Muscle of arm (tissue), 1 donor: ENCODE measurements at regions not wholly inside any gene's neighbourhood (a gene's known extent, or its start where the extent isn't known, plus 50 kb on each side); places are given as distances from the start of the nearest gene placed in this dataset.
"Not testable (repeated sequence)": the region's sequence is repeated elsewhere in the genome, so short reads cannot be mapped to it uniquely, and the experiment has no call there.

Source experiments
- DNase-seq: peaks from one replicate; pipeline ENCODE4 v3.0.0-alpha.2; 2013

DNA sequence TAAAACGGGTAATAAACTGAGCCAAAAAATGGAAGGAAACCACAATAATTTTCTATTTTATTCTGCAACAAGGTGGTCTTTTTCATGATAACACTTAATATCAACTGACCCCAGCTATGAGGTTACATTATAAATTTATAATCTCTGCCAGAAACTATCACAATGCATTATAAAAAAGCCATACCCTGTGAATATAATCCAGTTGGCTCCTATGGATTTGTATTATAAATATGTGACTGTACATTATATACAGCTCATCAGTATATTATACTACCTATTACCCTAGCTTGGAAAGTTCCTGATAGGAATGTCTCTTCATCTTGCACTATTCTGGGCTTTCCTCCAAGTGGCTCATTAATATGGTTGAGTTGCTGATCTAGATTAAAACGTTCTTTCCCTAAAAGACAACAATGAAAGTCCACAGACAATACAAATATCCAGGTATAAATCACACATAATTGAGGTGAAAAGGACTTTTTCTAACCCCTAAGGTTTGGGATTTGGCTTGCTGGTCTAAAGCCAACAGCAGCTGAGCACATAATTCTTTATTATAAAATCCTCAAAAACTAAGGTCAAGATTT, 487.7 kb downstream of the TTLL7 start:
- DNase-seq, result no peak

- DNase-seq, result no peak
Measured at GRCh38 chr1:83509301-83509781, 489.6 kb downstream of the TTLL7 start.

- peak; percentile 73 for DNase-seq
Measured at GRCh38 chr1:83508485-83509151, 490.3 kb downstream of the TTLL7 start.

DNA sequence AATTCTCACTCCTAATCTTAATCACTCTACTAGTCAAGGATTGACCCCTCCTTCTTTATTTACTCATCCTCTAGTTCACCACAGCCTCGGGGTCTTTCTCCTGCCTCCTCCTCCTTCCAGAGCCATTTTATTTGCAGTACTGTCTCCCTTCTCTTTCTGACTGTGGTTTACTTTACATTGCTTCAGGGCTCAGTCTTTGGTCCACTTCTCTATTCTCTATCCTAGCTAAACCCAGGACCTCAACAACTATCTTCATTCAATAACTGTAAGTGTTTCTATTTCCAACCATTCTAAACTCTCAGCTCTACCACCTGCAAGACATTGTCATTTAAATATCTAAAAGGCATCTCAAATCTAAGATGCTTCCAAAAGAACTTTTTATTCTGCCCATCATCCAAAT, 493.8 kb downstream of the TTLL7 start:
- DNase-seq, result no peak

DNA sequence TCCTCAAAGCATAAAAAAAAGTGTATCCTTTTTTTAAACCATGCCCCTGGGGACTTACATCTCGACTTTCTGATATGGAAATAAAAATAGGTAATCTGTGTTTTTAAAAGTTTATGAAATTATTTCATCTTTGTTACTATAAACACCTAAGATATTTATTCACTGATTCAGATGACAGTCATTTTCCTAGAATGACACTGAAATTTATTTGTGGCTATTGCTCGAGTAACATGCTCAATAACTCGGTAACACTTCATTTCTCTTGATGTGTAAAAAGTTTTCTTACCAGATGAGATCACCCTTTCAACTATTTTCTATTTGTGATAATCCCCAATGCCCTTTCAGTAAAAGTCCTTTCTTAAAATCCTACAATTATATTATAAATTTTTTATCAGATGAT, 495.8 kb downstream of the TTLL7 start:
- no peak for DNase-seq

- DNase-seq, result no peak
Measured at GRCh38 chr1:83500987-83501591, 497.8 kb downstream of the TTLL7 start.

GRCh38 chr1:83500531-83500930, 498.4 kb downstream of the TTLL7 start:
- DNase-seq, result no peak

DNA sequence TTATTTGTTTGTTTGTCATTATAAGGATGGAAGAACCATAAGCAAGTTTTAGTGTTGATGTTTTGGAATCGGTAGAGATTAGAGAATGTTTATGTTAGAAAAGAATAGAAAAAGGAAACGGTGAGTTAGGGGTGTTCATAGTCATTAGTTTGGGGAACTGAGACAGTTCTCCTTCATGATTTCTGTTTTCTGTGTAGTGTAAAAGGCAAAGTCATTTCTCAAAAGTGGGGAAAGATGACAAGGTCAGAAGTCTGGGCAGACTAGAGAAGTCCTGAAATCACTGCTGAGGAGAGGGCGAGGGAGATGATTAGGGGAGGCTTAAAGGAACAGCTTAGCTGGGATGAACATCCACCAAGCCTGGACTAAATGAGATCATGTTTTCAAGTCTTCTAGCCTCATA, 498.9 kb downstream of the TTLL7 start:
- DNase-seq, result no peak

DNA sequence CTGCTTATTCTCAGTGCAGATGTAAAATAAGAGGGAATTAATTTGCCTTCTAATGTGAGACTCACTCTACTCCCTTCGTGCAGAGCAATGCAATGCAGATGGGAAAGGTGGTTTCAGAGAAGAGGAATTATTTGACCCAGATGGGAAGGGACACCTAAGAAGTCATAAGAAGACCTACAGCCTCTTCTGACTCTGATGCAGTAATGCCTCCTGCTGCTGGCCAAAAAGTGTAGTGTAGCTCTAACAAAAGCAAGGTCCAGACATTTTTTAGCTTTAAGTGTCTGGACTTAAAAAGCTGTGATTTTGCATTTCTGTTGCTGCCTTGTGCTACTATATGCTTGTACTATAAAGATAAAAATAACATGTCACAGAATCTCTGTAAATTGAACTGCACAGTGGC, 501.4 kb downstream of the TTLL7 start:
- DNase-seq, result no peak

GRCh38 chr1:83495560-83495959, 503.4 kb downstream of the TTLL7 start:
- no peak for DNase-seq

DNA sequence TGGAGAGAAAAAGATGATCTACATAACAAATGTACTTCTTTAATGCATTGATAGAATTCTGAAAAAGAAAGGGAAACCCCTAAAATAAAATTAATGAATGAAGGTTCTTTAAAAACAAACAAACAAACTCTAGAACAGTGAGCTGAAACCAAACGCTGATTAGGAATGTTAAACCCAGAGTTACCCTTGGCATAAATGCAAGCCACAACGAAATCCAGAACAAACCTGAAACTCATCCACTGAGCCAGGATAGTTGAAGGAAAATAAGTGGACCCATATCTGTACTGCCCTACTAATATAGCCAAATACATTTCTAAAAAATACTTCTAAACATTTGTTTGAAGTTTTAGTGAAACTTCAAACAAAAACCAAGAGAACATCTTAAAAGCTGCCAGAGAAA, 505.3 kb downstream of the TTLL7 start:
- DNase-seq, result no peak

DNA sequence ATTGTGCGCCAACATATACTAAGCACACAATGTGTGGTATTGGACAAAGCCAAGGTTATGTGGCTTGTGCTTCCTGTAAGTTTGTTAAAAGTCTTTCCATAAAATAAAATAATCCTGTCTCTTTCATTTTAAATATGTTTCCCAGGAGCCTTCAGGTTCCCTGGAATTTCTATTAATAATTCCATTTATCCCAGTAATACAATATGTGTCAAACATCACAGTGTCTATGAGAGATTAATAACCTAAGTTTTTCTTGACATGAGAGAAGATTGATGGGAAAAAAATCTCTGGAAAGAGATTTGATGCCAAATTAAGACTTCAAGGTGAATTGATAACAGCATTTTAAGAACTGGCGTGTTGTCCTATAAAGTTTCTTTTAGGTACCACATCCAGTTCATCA, 507.0 kb downstream of the TTLL7 start:
- no peak for DNase-seq

GRCh38 chr1:83490988-83491387, 507.9 kb downstream of the TTLL7 start:
- no peak for DNase-seq

- DNase-seq, result peak; percentile 22
Measured at GRCh38 chr1:83488105-83488504, 510.8 kb downstream of the TTLL7 start.

- not testable (repeated sequence) for DNase-seq
Measured at GRCh38 chr1:83487460-83487859, 511.5 kb downstream of the TTLL7 start.

DNA sequence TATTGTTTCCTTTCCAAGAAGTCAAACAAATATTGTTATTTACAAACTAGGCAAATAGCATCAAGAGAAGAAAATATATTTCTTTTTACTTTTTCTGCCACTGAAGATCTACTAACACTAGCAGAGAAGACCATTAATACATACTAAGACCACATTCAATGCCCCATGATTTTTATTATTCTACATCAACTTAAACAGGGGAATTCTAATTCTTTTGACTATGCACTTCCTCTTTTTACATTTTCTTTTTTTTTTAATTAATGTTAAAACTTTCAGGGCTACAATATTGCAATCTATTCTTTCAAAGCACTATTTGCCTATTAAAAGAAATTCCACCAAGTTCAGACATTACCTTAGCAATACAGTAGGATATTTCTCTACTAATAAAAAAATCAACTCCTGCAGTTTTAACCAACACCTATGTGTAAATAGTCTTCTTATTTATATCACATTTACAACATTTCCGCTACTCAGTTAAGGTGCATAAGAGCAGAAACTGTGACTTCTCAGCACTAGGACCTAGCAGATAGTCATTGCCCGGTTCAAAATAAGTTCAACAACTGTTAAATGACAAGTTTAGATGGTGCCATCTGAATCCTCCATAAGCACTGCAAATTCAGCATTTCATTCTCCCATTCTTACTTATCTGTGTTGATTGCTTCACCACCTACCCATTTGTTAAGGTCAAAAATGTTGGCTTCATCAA, 513.5 kb downstream of the TTLL7 start:
- not testable (repeated sequence) for DNase-seq

GRCh38 chr1:83481284-83481683, 517.6 kb downstream of the TTLL7 start:
- not testable (repeated sequence) for DNase-seq

DNA sequence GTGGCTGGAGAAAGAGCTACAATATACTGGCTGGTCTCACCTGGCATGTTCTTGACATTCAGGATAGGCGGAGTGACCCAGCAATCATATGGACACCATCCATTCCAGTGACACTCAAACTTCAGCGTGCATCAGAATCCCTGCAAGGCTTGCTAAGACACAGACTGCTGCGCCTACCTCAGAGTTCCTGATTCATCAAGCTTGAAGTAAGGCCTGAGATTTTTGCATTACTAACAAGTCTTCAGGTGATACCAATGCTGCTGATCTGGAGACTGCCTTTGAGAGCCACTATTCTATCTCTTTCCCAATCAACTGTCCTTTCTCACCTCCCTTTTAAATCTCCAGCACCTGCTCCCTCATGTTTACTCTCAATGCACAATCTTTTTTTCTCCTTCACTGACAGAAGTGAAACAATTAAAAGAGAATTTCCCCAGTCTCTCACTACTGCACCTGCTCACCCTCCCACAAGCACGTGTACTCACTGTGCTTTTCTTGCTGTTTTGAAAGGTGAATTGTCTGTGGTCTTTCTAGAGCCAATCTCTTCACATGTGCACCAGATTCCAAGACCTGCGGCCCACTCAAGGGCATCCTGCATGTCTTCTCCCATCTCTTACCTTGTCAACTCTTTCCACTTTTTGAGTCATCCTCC, 519.2 kb downstream of the TTLL7 start:
- DNase-seq, result not testable (repeated sequence)

- not testable (repeated sequence) for DNase-seq
Measured at GRCh38 chr1:83478127-83478526, 520.8 kb downstream of the TTLL7 start.

- DNase-seq, result not testable (repeated sequence)
Measured at GRCh38 chr1:83476518-83476917, 522.4 kb downstream of the TTLL7 start.

- not testable (repeated sequence) for DNase-seq
Measured at GRCh38 chr1:83474946-83475345, 524.0 kb downstream of the TTLL7 start.

DNA sequence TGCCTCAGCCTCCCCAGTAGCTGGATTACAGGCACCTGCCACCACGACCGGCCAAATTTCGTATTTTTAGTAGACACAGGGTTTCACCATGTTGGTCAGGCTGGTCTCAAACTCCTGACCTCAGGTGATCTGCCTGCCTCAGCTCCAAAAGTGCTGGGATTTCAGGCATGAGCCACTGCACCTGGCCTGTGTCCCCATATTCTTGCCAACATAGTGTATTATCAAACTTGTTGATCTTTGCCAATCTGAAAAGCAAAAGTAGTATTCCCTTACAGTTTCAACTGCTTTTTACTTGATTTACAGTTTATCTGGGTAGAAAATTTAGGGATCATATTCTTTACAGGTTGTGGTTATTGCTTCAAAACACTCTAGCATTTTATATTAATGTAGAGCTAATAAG, 524.9 kb downstream of the TTLL7 start:
- not testable (repeated sequence) for DNase-seq
